ENCODE measurements at regions not wholly inside any gene's neighbourhood (a gene's known extent, or its start where the extent isn't known, plus 50 kb on each side); places are given as distances from the start of the nearest gene placed in this dataset.

- Mint-ChIP-seq H3K36me3 (ENCODE audit: low read depth) (no peaks in the 10 kb centered on the region), H3K4me3 (no peak overlapping the region), H3K27ac (no peak overlapping the region), H3K9me3 (no peaks in the 10 kb centered on the region), H3K4me1 (ENCODE audit: low read depth) (no peaks in the 10 kb centered on the region), H3K27me3 (ENCODE audit: low read depth) (no peaks in the 10 kb centered on the region)
- DNase-seq (ENCODE audit: low spot score) = no peak
These were observed 87.8 kb upstream of the ATXN7L3B start for GRCh38 chr12:74449872-74450271.

DNA sequence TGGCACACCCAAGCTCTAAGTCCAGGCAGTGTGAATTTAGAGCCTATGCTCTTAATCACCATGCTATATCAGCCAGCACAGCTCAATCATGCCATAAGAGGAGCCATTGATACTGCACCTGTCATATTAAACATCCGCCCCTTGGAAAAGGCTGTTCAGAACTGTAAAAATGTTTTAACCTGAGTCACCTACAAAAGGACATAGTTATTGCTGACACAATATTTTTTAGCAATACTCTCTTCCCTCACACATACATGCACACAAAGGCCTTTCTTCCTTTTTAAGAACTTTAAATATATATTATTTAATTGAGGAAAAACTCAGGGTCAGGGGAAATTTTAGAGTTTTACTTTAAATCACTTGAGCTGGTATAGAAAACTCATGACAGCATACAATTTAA lies 83.5 kb upstream of the ATXN7L3B start:
- Mint-ChIP-seq H3K27ac (no peak overlapping the region), H3K4me3 (no peak overlapping the region), H3K36me3 (ENCODE audit: low read depth) (no peaks in the 10 kb centered on the region), H3K9me3 (no peaks in the 10 kb centered on the region), H3K4me1 (ENCODE audit: low read depth) (no peaks in the 10 kb centered on the region), H3K27me3 (ENCODE audit: low read depth) (no peaks in the 10 kb centered on the region)
- no peak for DNase-seq (ENCODE audit: low spot score)

DNA sequence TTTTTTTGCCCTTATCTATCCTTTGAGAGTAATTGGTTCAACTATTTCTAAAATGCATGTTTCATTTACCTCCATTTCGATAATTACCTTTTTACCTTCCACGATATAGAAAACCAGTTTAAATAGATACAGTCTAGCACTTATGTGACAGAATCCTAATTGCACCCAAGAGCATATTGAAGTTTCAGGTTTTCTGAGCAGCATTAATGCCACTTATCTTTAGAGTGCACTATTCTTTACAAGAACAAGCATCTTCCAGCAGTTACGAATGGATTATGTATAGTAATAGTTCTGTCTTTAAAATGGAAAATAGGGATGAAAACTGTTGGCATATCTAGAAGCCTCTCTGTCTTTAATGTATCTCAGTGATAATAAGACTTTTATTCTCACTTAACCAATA lies 82.2 kb upstream of the ATXN7L3B start:
- H3K27me3 Mint-ChIP-seq (ENCODE audit: low read depth) = no peaks in the 10 kb centered on the region
- no peak overlapping the region for H3K4me3 Mint-ChIP-seq
- H3K36me3 Mint-ChIP-seq (ENCODE audit: low read depth) = no peaks in the 10 kb centered on the region
- no peak for DNase-seq (ENCODE audit: low spot score)
- no peaks in the 10 kb centered on the region for H3K9me3 Mint-ChIP-seq
- H3K27ac Mint-ChIP-seq = no peak overlapping the region
- H3K4me1 Mint-ChIP-seq (ENCODE audit: low read depth) = no peaks in the 10 kb centered on the region

DNA sequence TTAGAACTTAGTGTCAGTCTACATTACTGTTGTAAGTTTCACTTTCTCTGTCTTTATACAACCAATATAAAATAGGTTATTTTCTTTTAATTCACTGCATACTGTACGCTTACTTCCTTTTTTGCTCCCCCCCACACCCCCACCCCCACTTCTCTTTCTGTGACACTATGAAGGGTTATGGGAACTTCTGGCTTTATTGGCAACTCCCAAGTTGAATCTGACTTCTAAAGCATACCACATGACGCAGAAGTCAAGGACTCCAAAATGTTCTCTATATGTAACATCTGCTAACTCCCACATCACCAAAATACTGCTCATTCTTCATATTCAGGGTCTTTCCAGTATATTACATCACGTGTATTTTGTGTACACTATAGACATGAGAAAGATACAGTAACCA lies 81.2 kb upstream of the ATXN7L3B start:
- Mint-ChIP-seq H3K27ac (no peak overlapping the region), H3K9me3 (no peaks in the 10 kb centered on the region), H3K27me3 (ENCODE audit: low read depth) (no peaks in the 10 kb centered on the region), H3K4me3 (no peak overlapping the region), H3K36me3 (ENCODE audit: low read depth) (no peaks in the 10 kb centered on the region), H3K4me1 (ENCODE audit: low read depth) (no peaks in the 10 kb centered on the region)
- no peak for DNase-seq (ENCODE audit: low spot score)

GRCh38 chr12:74468401-74468800 lies 69.2 kb upstream of the ATXN7L3B start:
- Mint-ChIP-seq H3K4me3 (no peak overlapping the region), H3K27ac (no peak overlapping the region), H3K36me3 (ENCODE audit: low read depth) (no peaks in the 10 kb centered on the region), H3K9me3 (no peaks in the 10 kb centered on the region), H3K4me1 (ENCODE audit: low read depth) (no peaks in the 10 kb centered on the region), H3K27me3 (ENCODE audit: low read depth) (no peaks in the 10 kb centered on the region)
- no peak for DNase-seq (ENCODE audit: low spot score)

GRCh38 chr12:74476234-74476633 lies 61.4 kb upstream of the ATXN7L3B start:
- no peak overlapping the region for H3K27ac Mint-ChIP-seq
- H3K27me3 Mint-ChIP-seq (ENCODE audit: low read depth) = no peaks in the 10 kb centered on the region
- no peaks in the 10 kb centered on the region for H3K36me3 Mint-ChIP-seq (ENCODE audit: low read depth)
- no peak overlapping the region for H3K4me3 Mint-ChIP-seq
- H3K4me1 Mint-ChIP-seq (ENCODE audit: low read depth) = no peaks in the 10 kb centered on the region
- no peaks in the 10 kb centered on the region for H3K9me3 Mint-ChIP-seq
- no peak for DNase-seq (ENCODE audit: low spot score)

- H3K27ac Mint-ChIP-seq = no peak overlapping the region
- H3K9me3 Mint-ChIP-seq = no peaks in the 10 kb centered on the region
- DNase-seq (ENCODE audit: low spot score) = no peak
- H3K36me3 Mint-ChIP-seq (ENCODE audit: low read depth) = no peaks in the 10 kb centered on the region
- no peaks in the 10 kb centered on the region for H3K4me1 Mint-ChIP-seq (ENCODE audit: low read depth)
- H3K27me3 Mint-ChIP-seq (ENCODE audit: low read depth) = no peaks in the 10 kb centered on the region
- no peak overlapping the region for H3K4me3 Mint-ChIP-seq
These were observed 56.6 kb upstream of the ATXN7L3B start for GRCh38 chr12:74481078-74481477.

- Mint-ChIP-seq H3K9me3 (no peaks in the 10 kb centered on the region), H3K36me3 (ENCODE audit: low read depth) (no peaks in the 10 kb centered on the region), H3K4me1 (ENCODE audit: low read depth) (no peaks in the 10 kb centered on the region), H3K27ac (no peak overlapping the region), H3K27me3 (ENCODE audit: low read depth) (no peaks in the 10 kb centered on the region), H3K4me3 (no peak overlapping the region)
- no peak for DNase-seq (ENCODE audit: low spot score)
These were observed 55.5 kb upstream of the ATXN7L3B start for GRCh38 chr12:74482115-74482514.

DNA sequence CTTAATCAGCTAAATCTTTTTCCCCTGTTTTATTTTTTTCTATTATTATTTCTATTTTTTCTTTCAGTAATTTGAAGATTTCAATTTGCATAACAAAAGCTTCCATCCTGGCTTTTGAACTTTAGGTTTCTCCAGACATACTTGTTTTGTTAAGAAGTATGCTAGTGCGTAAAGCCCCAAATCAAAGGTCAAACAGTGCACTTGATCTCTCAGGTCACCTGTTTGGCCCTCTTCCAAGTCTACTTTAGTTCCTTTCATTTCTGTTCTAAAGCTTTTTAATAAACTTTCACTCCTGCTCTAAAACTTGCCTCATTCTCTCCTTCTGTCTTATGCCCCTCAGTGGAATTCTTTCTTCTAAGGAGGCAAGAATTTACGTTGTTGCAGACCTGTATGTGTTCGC lies 54.6 kb upstream of the ATXN7L3B start:
- Mint-ChIP-seq H3K36me3 (ENCODE audit: low read depth) (no peaks in the 10 kb centered on the region), H3K4me1 (ENCODE audit: low read depth) (no peaks in the 10 kb centered on the region), H3K27ac (no peak overlapping the region), H3K27me3 (ENCODE audit: low read depth) (no peaks in the 10 kb centered on the region), H3K9me3 (no peaks in the 10 kb centered on the region), H3K4me3 (no peak overlapping the region)
- DNase-seq (ENCODE audit: low spot score) = no peak

Measured in T-helper 2 cell treated with Interferon-gamma antibody and Interleukin-4, amounts not matched to agents 5 μg/mL and 100 μg/mL, for 36 hours (primary cell).